Naive thymus-derived CD8-positive, alpha-beta T cell (primary cell): ENCODE measurements at regions not wholly inside any gene's neighbourhood (a gene's known extent, or its start where the extent isn't known, plus 50 kb on each side); places are given as distances from the start of the nearest gene placed in this dataset.

ENCODE experiments used
- ATAC-seq, 2 donors: fragments of 150-1000 bp; cut with Tn5 transposase in 1 of 2; sonication (Bioruptor Pico), chemical (Tn5 transposase) in 1 of 2; 1 replicate in 1 of 2; 2 replicates in 1 of 2; pipeline ENCODE4 v1.10.0; 2021; ENCODE audit warnings: mild to moderate bottlenecking in 2 of 2, moderate library complexity in 2 of 2
- POLR2A ChIA-PET: fragments of 350-600 bp; sonication (Branson Sonifier 250); formaldehyde crosslinking; loops from one replicate; lab custom pipeline; 2021; ENCODE audit warnings: antibody characterized with exemption; lab: Charles Lee
- DNase-seq, 10 donors: peaks; one replicate each; pipeline versions ENCODE4 v3.0.0 to v3.0.0-alpha.2; 2020 to 2022
- H3K27ac Mint-ChIP-seq, 10 donors: one replicate each; pipeline ENCODE4 v1.8.0; 2020 to 2022; ENCODE audit warnings: mild to moderate bottlenecking in 10 of 10, mixed read lengths in 10 of 10, moderate library complexity in 4 of 10, inconsistent platforms in 1 of 10
- H3K27me3 Mint-ChIP-seq, 5 donors: one replicate each; pipeline ENCODE4 v1.8.0; 2021 to 2022; ENCODE audit warnings: mixed read lengths in 5 of 5
- H3K36me3 Mint-ChIP-seq, 3 donors: one replicate each; pipeline ENCODE4 v1.8.0; 2020 to 2022; ENCODE audit warnings: mixed read lengths in 3 of 3, mild to moderate bottlenecking in 2 of 3, inconsistent platforms in 1 of 3
- H3K4me1 Mint-ChIP-seq, 4 donors: one replicate each; pipeline ENCODE4 v1.8.0; 2021 to 2022; ENCODE audit warnings: mixed read lengths in 4 of 4
- H3K4me3 Mint-ChIP-seq, 10 donors: one replicate each; pipeline ENCODE4 v1.8.0; 2020 to 2022; ENCODE audit warnings: mild to moderate bottlenecking in 10 of 10, mixed read lengths in 10 of 10, moderate library complexity in 6 of 10, inconsistent platforms in 1 of 10
- H3K9me3 Mint-ChIP-seq, 9 donors: one replicate each; pipeline ENCODE4 v1.8.0; 2020 to 2022; ENCODE audit warnings: mixed read lengths in 9 of 9, mild to moderate bottlenecking in 3 of 9, inconsistent platforms in 1 of 9, moderate library complexity in 1 of 9

GRCh38 chr19:32202244-32202643, 143.2 kb upstream of the ZNF507 start:
- Mint-ChIP-seq H3K9me3 (peaks cover 0 to 3% (median 0%) of the 10 kb centered on the region in 9 donors), H3K36me3 (peaks cover 0 to 9% (median 0%) of the 10 kb centered on the region in 3 donors), H3K4me1 (peaks cover 1 to 13% (median 6%) of the 10 kb centered on the region in 4 donors), H3K4me3 (no peak overlapping the region), H3K27me3 (peaks cover 15 to 37% (median 21%) of the 10 kb centered on the region in 5 donors), H3K27ac (no peak overlapping the region)
- no peak for DNase-seq
- POLR2A ChIA-PET: no interaction called here
- ATAC-seq: no peak

GRCh38 chr19:32203161-32203560, 142.2 kb upstream of the ZNF507 start:
- POLR2A ChIA-PET: no interaction called here
- ATAC-seq (no peak), DNase-seq (no peak)
- H3K9me3 Mint-ChIP-seq: peaks cover 0 to 4% (median 0%) of the 10 kb centered on the region in 9 donors
- no peak overlapping the region for H3K27ac Mint-ChIP-seq
- peaks cover 1 to 13% (median 6%) of the 10 kb centered on the region in 4 donors for H3K4me1 Mint-ChIP-seq
- H3K27me3 Mint-ChIP-seq: peaks cover 17 to 42% (median 25%) of the 10 kb centered on the region in 5 donors
- H3K4me3 Mint-ChIP-seq: no peak overlapping the region
- H3K36me3 Mint-ChIP-seq: peaks cover 0 to 11% (median 0%) of the 10 kb centered on the region in 3 donors

GRCh38 chr19:32206065-32206464, 139.3 kb upstream of the ZNF507 start:
- H3K27ac Mint-ChIP-seq: peak overlapping the region in 1 of 10 donors; percentile 3
- ATAC-seq: no peak
- POLR2A ChIA-PET: no interaction called here
- H3K36me3 Mint-ChIP-seq: peaks cover 0 to 21% (median 0%) of the 10 kb centered on the region in 3 donors
- peaks cover 1 to 12% (median 5%) of the 10 kb centered on the region in 4 donors for H3K4me1 Mint-ChIP-seq
- peaks cover 0 to 20% (median 14%) of the 10 kb centered on the region in 9 donors for H3K9me3 Mint-ChIP-seq
- H3K4me3 Mint-ChIP-seq: no peak overlapping the region
- DNase-seq: no peak
- H3K27me3 Mint-ChIP-seq: peaks cover 16 to 36% (median 28%) of the 10 kb centered on the region in 5 donors

GRCh38 chr19:32208060-32208459, 137.3 kb upstream of the ZNF507 start:
- POLR2A ChIA-PET: no interaction called here
- peaks cover 0 to 30% (median 0%) of the 10 kb centered on the region in 3 donors for H3K36me3 Mint-ChIP-seq

GRCh38 chr19:32219392-32219791, 126.0 kb upstream of the ZNF507 start:
- Mint-ChIP-seq H3K4me1 (peaks cover 5 to 16% (median 8%) of the 10 kb centered on the region in 4 donors), H3K36me3 (peaks cover 0 to 3% (median 0%) of the 10 kb centered on the region in 3 donors), H3K4me3 (no peak overlapping the region), H3K27ac (no peak overlapping the region), H3K9me3 (no peaks in the 10 kb centered on the region), H3K27me3 (peaks cover 17 to 81% (median 34%) of the 10 kb centered on the region in 5 donors)
- DNase-seq (no peak), ATAC-seq (no peak)
- POLR2A ChIA-PET: no interaction called here

More at GRCh38 chr19:32208060-32208459, 137.3 kb upstream of the ZNF507 start:
- H3K27me3 Mint-ChIP-seq: peaks cover 21 to 28% (median 22%) of the 10 kb centered on the region in 5 donors
- H3K4me3 Mint-ChIP-seq: no peak overlapping the region
- peaks cover 14 to 32% (median 26%) of the 10 kb centered on the region in 9 donors for H3K9me3 Mint-ChIP-seq
- no peak for DNase-seq
- ATAC-seq: no peak
- H3K27ac Mint-ChIP-seq: no peak overlapping the region
- peaks cover 0 to 2% (median 0%) of the 10 kb centered on the region in 4 donors for H3K4me1 Mint-ChIP-seq

DNA sequence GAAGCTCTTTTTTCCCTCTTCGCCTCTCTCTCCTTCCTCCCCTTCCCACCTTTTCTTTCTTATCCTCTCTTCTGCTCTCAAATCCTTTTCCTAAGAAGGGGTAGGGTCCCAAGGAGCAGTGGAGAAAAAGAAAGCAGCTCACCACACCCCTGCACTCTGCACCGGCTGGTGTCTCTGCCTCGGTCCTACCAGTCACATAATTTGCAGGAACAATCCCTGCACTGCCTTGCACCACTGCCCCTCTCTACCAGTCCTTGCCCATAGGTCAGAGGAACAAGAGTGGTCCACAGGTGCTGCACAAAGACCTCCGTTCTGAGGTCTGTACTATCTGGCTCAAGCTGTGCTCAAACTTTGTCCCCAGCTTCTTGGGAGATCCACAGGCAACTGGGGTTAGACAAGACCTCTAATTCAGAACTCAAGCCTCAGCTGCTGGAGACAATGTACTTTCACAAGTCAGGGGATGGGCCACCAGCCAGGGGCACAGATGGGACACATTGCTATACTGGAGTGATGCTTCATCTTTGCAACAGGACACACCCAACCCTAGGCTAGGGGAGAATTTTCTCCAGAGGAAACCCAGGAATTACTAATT, 125.4 kb upstream of the ZNF507 start:
- H3K4me3 Mint-ChIP-seq: no peak overlapping the region
- H3K9me3 Mint-ChIP-seq: no peaks in the 10 kb centered on the region
- no peak for ATAC-seq
- H3K27ac Mint-ChIP-seq: no peak overlapping the region
- POLR2A ChIA-PET: no interaction called here
- DNase-seq: no peak
- H3K36me3 Mint-ChIP-seq: peaks cover 0 to 3% (median 0%) of the 10 kb centered on the region in 3 donors
- peaks cover 18 to 87% (median 39%) of the 10 kb centered on the region in 5 donors for H3K27me3 Mint-ChIP-seq
- peaks cover 7 to 21% (median 12%) of the 10 kb centered on the region in 4 donors for H3K4me1 Mint-ChIP-seq

DNA sequence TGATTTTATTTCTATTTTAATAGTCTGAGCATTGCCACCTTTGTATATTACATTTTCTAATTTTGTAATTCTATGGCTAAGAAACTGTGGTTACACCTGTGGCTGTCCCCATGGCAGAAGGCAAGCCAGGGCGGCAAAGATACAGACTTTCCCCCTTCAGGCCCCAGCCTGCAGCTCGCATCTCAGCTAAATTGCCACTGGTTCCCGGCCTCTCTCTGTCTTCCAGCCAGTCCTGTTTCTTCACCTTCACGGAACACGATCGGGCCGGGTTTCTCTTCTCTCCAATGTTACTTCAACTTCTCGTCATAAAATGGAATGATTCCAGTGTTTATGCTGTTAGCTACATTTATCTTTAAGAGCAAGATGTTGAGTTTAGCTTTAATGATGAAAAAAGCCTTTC, 124.5 kb upstream of the ZNF507 start:
- H3K36me3 Mint-ChIP-seq: peaks cover 0 to 3% (median 0%) of the 10 kb centered on the region in 3 donors
- peaks cover 21 to 84% (median 40%) of the 10 kb centered on the region in 5 donors for H3K27me3 Mint-ChIP-seq
- peaks cover 7 to 21% (median 12%) of the 10 kb centered on the region in 4 donors for H3K4me1 Mint-ChIP-seq
- ATAC-seq (no peak), DNase-seq (no peak)
- no peaks in the 10 kb centered on the region for H3K9me3 Mint-ChIP-seq
- POLR2A ChIA-PET: no interaction called here
- no peak overlapping the region for H3K27ac Mint-ChIP-seq
- H3K4me3 Mint-ChIP-seq: no peak overlapping the region

DNA sequence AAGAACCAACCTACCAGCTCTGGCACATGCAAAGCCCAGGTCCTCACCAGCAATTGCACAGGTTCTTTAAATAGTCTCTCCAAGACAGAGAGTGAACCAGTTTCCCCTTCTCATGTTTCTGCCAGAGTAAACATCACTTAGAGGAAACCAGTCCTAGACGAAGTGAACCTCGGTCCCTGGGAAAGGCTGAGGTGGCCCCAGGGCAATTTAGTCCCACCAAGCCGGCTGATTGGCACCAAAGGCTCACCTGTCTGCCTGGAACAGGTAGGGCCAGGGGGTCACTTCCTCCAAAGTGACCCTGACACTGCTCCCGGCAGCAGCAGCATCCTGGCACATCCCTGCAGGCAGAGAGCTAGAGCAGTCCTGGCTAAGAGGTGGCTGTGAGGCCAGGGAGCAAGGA, 122.9 kb upstream of the ZNF507 start:
- ATAC-seq (no peak), DNase-seq (no peak)
- Mint-ChIP-seq H3K4me1 (peaks cover 7 to 21% (median 12%) of the 10 kb centered on the region in 4 donors), H3K4me3 (peak overlapping the region in 3 of 10 donors; percentile 3 to 34 (median 33)), H3K27me3 (peaks cover 17 to 71% (median 39%) of the 10 kb centered on the region in 5 donors), H3K27ac (no peak overlapping the region), H3K36me3 (peaks cover 0 to 3% (median 0%) of the 10 kb centered on the region in 3 donors), H3K9me3 (no peaks in the 10 kb centered on the region)
- POLR2A ChIA-PET: no interaction called here

DNA sequence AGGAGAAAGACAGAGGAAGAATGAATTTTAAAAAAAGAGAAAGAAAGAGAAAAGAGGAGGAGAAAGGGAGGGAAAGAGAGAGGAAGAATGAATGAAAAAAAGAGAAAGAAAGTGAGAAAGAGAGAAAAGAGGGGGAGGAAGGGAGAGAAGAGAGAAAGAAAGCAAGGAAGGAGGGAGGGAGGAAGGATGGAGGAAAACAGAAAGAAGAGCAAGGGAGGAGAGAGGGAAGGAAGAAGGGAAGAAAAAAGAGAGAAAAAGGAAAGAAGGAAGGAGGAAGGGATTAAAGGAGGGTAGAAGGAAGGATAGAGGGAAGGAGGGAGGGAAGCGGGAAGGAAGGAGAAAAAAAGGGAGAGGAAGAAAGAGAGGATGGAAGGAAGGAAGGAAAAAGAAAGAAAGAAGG, 122.3 kb upstream of the ZNF507 start:
- H3K27ac Mint-ChIP-seq: peak overlapping the region in 2 of 10 donors; percentile 33 to 75

DNA sequence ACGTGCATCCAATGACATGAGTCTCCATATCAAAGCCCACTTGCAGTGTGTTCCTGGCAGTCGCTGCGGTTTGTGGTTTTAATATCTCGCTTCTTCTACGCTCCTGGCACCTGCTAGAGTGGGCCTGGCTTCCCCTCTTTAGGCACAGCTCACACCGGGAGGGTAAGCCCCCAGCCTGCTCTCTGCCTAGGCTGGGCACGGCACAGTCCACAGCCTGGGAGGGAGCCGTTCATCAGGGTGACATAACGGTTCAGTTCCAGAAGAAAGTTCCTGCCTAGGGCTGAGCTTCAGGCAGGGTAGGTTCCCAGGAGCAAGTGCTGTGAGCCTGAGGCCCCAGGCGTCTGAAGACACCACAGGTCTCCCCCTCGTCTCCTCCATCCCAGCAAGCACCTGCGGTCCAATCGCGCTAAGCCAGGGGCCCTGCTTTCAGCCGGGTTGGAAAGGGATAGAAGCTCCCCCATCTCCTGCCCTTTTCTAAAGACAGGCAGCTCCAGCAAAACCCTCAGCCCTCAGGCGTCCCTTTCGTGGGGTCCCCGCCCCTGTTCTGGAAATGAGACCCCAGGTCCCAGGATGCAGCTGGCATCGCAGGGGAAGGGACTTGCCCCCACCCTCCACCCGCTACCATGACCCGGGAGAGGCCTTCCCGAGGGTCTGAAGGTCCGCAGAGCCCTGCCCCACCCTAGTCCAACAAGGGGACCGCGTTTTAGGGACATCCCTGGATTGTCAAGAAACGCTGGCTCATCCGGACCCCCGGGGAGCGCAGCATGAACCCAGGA, 121.6 kb upstream of the ZNF507 start:
- Mint-ChIP-seq H3K4me1 (peaks cover 7 to 21% (median 12%) of the 10 kb centered on the region in 4 donors), H3K27me3 (peaks cover 19 to 72% (median 40%) of the 10 kb centered on the region in 5 donors), H3K4me3 (peak overlapping the region in 6 of 10 donors; percentile 4 to 85 (median 80))

More for the DNA sequence above, 122.3 kb upstream of the ZNF507 start:
- ATAC-seq (no peak), DNase-seq (no peak)
- Mint-ChIP-seq H3K27me3 (peaks cover 15 to 71% (median 40%) of the 10 kb centered on the region in 5 donors), H3K4me3 (peak overlapping the region in 5 of 10 donors; percentile 20 to 59 (median 37)), H3K9me3 (no peaks in the 10 kb centered on the region), H3K4me1 (peaks cover 7 to 21% (median 12%) of the 10 kb centered on the region in 4 donors), H3K36me3 (peaks cover 0 to 3% (median 0%) of the 10 kb centered on the region in 3 donors)
- POLR2A ChIA-PET: no interaction called here

DNA sequence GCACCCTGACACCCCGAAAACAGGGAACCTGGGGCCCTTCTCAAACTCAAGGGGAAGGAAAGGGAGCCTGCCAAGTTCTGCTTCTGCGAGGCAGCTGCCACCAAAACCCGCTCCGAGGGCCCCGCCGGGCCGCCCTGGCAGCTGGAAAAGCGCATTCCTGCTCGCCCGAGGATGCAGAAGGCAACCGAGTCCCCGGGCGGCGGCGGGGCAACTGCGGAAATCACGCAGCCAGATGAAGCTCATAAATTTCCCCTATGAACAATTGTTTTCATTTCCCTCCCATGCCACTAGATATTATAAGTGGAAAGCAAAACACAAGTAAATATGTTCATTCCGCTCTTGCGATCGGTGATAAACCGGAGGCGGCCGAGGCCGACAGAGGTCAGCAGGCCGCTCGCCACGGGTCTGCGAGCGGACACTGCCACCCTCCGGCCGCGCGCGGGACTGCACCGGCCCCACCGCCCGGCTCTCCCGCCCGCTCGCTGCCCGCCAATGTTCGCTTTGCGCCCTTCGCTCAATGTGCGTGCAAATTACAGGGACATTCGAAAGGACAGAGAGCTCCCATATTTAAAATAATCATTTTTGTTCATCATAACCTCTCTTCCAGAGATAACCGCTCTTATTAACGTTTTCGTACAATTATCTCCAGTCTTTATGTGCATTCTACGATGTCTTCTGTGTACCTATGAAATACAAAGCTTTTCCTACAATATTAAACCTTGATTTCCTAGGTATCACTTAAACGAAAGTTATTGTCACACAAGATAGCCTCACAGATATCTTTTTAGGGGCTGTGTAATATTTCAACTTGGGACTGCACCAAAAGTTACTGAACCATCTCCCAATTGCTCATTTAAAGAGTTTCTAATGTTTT, 120.8 kb upstream of the ZNF507 start:
- peak overlapping the region in 2 of 10 donors; percentile 33 to 40 for H3K27ac Mint-ChIP-seq
- POLR2A ChIA-PET: no interaction called here
- peak overlapping the region; percentile 62 to 90 (median 83) for H3K4me3 Mint-ChIP-seq
- peaks cover 7 to 21% (median 12%) of the 10 kb centered on the region in 4 donors for H3K4me1 Mint-ChIP-seq
- peaks cover 0 to 3% (median 0%) of the 10 kb centered on the region in 3 donors for H3K36me3 Mint-ChIP-seq
- ATAC-seq: peak in 1 of 2 donors; percentile 68
- peaks cover 19 to 72% (median 37%) of the 10 kb centered on the region in 5 donors for H3K27me3 Mint-ChIP-seq
- no peaks in the 10 kb centered on the region for H3K9me3 Mint-ChIP-seq
- DNase-seq: peak in 9 of 10 donors; percentile 6 to 64 (median 50)

More for the DNA sequence above, 121.6 kb upstream of the ZNF507 start:
- H3K27ac Mint-ChIP-seq: peak overlapping the region in 1 of 10 donors; percentile 40
- peaks cover 0 to 3% (median 0%) of the 10 kb centered on the region in 3 donors for H3K36me3 Mint-ChIP-seq
- DNase-seq (peak in 7 of 10 donors; percentile 6 to 53 (median 13)), ATAC-seq (peak; percentile 25 to 88)
- POLR2A ChIA-PET: no interaction called here
- H3K9me3 Mint-ChIP-seq: no peaks in the 10 kb centered on the region
